Cardiac muscle cell (in vitro differentiated cells and primary cell): ENCODE measurements at regions not wholly inside any gene's neighbourhood (a gene's known extent, or its start where the extent isn't known, plus 50 kb on each side); places are given as distances from the start of the nearest gene placed in this dataset.

Experiments
- DNase-seq, 2 donors: peaks; one replicate each; pipeline versions ENCODE4 v3.0.0 to v3.0.0-alpha.2; 2010 to 2017; ENCODE audit warnings: low read depth in 1 of 2, low spot score in 1 of 2
- H3K27ac ChIP-seq: fragments of 200-600 bp; sonication (generic); 2 replicates; pipeline ENCODE4 v1.5.1; 2016
- H3K27me3 ChIP-seq: fragments of 200-600 bp; sonication (generic); 2 replicates; pipeline ENCODE4 v1.6.0; 2016; ENCODE audit warnings: control low read depth
- H3K36me3 ChIP-seq: fragments of 200-600 bp; sonication (generic); 2 replicates; pipeline ENCODE4 v1.5.1; 2016; ENCODE audit warnings: control low read depth
- H3K4me1 ChIP-seq: fragments of 200-600 bp; sonication (generic); 2 replicates; pipeline ENCODE4 v1.8.1; 2017; ENCODE audit warnings: low read depth, mild to moderate bottlenecking, mixed run types
- H3K4me3 ChIP-seq: fragments of 200-600 bp; sonication (generic); 2 replicates; pipeline ENCODE4 v1.5.1; 2016; ENCODE audit warnings: mild to moderate bottlenecking
- H3K9me3 ChIP-seq: fragments of 200-600 bp; sonication (generic); 2 replicates; pipeline ENCODE4 v1.5.1; 2017; ENCODE audit warnings: low read depth, mild to moderate bottlenecking, control low read depth
- TF ChIP-seq, protein P1 (sequence below): IDR thresholded peaks from 2 replicates; pipeline ENCODE4 v1.5.1; 2012; ENCODE audit warnings: low read depth, mild to moderate bottlenecking, low read length

DNA sequence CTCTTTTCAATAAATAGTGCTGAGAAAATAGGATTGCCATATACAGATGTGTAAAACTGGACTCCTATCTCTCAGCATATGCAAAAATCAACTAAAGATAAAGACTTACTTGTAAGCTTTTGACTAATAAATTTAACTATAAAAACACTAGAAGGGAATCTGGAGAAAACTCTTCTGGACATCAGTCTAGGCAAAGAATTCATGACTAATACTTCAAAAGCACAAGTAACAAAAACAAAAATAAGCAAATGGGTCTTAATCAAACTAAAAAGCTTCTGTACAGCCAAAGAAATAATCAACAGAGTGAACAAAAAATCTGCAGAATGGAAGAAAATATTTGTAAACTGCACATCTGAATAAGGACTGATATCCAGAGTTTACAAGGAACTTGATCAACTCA is 1122.2 kb downstream of the TBL1XR1 start:
- Histone ChIP-seq H3K9me3 (no peaks in the 10 kb centered on the region), H3K36me3 (no peaks in the 10 kb centered on the region), H3K27me3 (no peaks in the 10 kb centered on the region), H3K4me3 (no peak overlapping the region), H3K27ac (no peak overlapping the region), H3K4me1 (no peaks in the 10 kb centered on the region)
- DNase-seq: no peak
- TF ChIP-seq, protein P1, sequence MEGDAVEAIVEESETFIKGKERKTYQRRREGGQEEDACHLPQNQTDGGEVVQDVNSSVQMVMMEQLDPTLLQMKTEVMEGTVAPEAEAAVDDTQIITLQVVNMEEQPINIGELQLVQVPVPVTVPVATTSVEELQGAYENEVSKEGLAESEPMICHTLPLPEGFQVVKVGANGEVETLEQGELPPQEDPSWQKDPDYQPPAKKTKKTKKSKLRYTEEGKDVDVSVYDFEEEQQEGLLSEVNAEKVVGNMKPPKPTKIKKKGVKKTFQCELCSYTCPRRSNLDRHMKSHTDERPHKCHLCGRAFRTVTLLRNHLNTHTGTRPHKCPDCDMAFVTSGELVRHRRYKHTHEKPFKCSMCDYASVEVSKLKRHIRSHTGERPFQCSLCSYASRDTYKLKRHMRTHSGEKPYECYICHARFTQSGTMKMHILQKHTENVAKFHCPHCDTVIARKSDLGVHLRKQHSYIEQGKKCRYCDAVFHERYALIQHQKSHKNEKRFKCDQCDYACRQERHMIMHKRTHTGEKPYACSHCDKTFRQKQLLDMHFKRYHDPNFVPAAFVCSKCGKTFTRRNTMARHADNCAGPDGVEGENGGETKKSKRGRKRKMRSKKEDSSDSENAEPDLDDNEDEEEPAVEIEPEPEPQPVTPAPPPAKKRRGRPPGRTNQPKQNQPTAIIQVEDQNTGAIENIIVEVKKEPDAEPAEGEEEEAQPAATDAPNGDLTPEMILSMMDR: no peak

DNA sequence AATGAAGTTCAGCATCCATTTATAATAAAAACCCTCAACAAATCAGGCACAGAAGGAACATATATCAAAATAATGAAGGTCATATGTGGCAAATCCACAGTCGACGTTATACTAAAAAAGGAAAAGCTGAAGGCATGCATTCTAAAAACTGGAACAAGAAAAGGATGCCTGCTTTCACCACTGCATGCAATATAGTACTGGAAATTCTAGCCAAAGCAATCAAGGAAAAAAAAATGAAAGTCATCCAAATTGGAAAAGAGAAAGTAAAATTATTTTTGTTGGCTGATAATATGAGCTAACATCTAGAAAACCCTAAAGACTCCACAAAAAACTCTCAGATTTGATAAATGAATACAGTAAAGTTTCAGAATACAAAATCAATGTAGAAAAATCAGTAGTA is 1123.2 kb downstream of the TBL1XR1 start:
- no peaks in the 10 kb centered on the region for H3K36me3 ChIP-seq
- no peaks in the 10 kb centered on the region for H3K4me1 ChIP-seq
- no peaks in the 10 kb centered on the region for H3K27me3 ChIP-seq
- no peak for DNase-seq
- H3K4me3 ChIP-seq: no peak overlapping the region
- H3K9me3 ChIP-seq: no peaks in the 10 kb centered on the region
- no peak overlapping the region for H3K27ac ChIP-seq
- TF ChIP-seq, protein P1: no peak

DNA sequence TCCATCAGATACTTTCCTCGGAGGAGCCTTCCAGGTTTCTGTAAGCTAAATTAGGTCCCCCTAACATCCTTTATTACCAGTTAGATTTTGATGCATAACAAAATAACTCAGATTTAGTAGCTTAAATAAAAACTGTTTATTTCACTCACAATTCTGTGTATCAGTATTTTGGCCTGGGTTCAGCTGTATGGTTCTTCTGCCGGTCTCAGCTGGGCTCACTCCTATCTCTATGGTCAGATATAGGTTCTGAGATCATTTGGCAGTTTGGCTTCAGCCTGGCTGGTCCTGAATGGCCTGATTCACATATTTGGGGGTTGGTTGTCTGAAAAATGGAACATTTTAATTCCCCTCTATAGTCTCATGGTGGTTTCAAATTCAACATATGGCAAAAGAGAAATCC is 1125.3 kb downstream of the TBL1XR1 start:
- Histone ChIP-seq H3K27me3 (no peaks in the 10 kb centered on the region), H3K9me3 (no peaks in the 10 kb centered on the region), H3K27ac (no peak overlapping the region), H3K4me1 (no peaks in the 10 kb centered on the region), H3K4me3 (no peak overlapping the region), H3K36me3 (no peaks in the 10 kb centered on the region)
- DNase-seq: no peak
- TF ChIP-seq, protein P1: no peak

DNA sequence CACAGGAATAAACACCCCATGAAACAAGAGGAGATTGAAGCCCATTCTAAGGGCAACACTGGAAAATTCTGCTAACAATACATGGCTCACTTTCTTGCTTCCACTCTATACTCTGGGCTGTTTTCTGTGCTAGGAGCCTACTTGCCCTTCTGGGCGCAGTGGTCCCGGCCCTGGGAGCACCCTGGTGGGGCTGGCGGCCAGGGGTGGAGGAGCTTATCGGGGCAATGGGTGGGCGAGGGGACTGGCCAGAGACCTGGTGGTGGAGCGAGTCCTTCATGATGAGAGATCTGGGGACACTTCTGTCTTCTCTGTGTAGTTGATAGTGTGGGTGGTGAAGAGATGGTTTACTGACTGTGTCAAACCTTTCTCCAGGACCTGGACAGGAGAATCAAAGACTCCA is 1128.5 kb downstream of the TBL1XR1 start:
- TF ChIP-seq, protein P1: no peak
- H3K27ac ChIP-seq: no peak overlapping the region
- DNase-seq: no peak
- H3K4me1 ChIP-seq: no peaks in the 10 kb centered on the region
- no peak overlapping the region for H3K4me3 ChIP-seq
- H3K27me3 ChIP-seq: no peaks in the 10 kb centered on the region
- H3K36me3 ChIP-seq: no peaks in the 10 kb centered on the region
- H3K9me3 ChIP-seq: no peaks in the 10 kb centered on the region

DNA sequence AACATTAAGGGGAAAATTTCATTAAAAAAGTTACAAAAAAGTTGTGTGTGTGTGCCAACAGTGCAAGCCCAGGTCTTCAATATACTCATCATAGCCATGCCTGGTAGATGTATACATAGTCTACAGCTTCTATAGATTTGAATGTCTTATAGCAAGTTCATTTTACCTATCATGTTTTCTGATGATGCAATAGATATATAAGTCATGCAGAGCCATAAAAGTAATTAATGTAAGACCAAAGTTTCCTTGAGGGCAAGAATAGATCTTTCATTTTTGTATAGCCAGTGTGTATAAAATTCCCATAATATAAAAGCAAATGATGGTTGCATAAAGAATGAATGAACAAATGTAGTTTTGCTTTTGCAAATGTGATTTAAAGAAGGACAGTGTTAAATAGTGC is 1138.4 kb downstream of the TBL1XR1 start:
- H3K4me3 ChIP-seq: no peak overlapping the region
- no peaks in the 10 kb centered on the region for H3K4me1 ChIP-seq
- DNase-seq: no peak
- no peak overlapping the region for H3K27ac ChIP-seq
- no peaks in the 10 kb centered on the region for H3K27me3 ChIP-seq
- TF ChIP-seq, protein P1: no peak
- no peaks in the 10 kb centered on the region for H3K9me3 ChIP-seq
- no peaks in the 10 kb centered on the region for H3K36me3 ChIP-seq

DNA sequence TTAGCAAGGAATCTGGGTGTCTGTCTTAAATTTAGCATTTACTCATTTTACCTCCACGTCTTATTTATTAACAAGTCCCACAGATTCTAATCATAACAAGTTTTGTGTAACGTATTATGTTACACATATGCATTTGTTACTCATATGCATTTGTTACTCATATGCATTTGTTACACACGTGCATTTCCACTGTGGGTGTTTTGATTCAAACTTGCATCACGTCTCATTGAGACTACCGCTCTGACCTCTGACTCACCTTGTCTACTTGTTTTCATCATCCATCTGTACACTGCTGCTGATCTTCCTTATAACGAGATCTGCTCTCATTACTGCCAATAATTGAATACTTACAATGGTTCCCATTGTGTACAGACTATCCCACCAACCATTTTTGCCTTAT is 1141.4 kb downstream of the TBL1XR1 start:
- no peaks in the 10 kb centered on the region for H3K36me3 ChIP-seq
- no peaks in the 10 kb centered on the region for H3K4me1 ChIP-seq
- no peak overlapping the region for H3K4me3 ChIP-seq
- H3K27me3 ChIP-seq: no peaks in the 10 kb centered on the region
- no peak overlapping the region for H3K27ac ChIP-seq
- no peak for DNase-seq
- TF ChIP-seq, protein P1: no peak
- H3K9me3 ChIP-seq: no peaks in the 10 kb centered on the region
